H1 (cell line): ENCODE measurements at regions not wholly inside any gene's neighbourhood (a gene's known extent, or its start where the extent isn't known, plus 50 kb on each side); places are given as distances from the start of the nearest gene placed in this dataset.

ENCODE experiments used
- GTF2F1 ChIP-seq: IDR thresholded peaks from 2 replicates; pipeline ENCODE4 v1.6.1; 2012; ENCODE audit warnings: low read depth, low read length, improper control_type of control experiment, borderline replicate concordance
- JUN ChIP-seq: IDR thresholded peaks from 2 replicates; pipeline ENCODE4 v1.6.1; 2011; ENCODE audit warnings: low read depth, mild to moderate bottlenecking, improper control_type of control experiment, low read length
- JUND ChIP-seq: IDR thresholded peaks from 2 replicates; pipeline ENCODE4 v1.6.1; 2011; ENCODE audit warnings: mild to moderate bottlenecking, improper control_type of control experiment, low read length
- TF ChIP-seq, protein P1 (sequence below): IDR thresholded peaks from 2 replicates; pipeline ENCODE4 v1.6.1; 2011; ENCODE audit warnings: low read length, improper control_type of control experiment
- TF ChIP-seq, protein P2 (sequence below): IDR thresholded peaks from 2 replicates; pipeline ENCODE4 v1.6.1; 2011; ENCODE audit warnings: low read depth, mild to moderate bottlenecking, low read length; ENCODE audit not compliant: insufficient read depth
- TF ChIP-seq, protein P3 (sequence below): IDR thresholded peaks from 2 replicates; pipeline ENCODE4 v1.6.1; 2012; ENCODE audit warnings: low read length, inconsistent platforms

DNA sequence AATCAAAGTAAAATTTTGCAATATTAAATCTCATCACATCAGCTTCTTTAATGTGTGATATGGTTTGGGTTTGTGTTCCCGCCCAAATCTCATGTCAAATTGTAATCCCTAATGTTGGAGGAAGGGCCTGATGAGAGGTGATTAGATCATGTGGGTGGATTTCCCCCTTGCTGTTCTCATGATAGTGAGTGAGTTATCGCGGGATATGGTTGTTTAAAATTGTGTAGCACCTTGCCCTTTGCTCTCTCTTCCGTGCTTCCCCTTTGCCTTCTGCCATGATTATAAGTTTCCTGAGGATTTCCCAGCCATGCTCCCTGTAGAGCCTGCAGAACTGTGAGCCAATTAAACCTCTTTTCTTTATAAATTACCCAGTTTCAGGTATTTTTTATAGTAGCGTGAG lies 131.9 kb downstream of the ZNF326 start (continued):
- TF ChIP-seq, protein P1, sequence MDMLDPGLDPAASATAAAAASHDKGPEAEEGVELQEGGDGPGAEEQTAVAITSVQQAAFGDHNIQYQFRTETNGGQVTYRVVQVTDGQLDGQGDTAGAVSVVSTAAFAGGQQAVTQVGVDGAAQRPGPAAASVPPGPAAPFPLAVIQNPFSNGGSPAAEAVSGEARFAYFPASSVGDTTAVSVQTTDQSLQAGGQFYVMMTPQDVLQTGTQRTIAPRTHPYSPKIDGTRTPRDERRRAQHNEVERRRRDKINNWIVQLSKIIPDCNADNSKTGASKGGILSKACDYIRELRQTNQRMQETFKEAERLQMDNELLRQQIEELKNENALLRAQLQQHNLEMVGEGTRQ: no peak
- no peak for TF ChIP-seq GTF2F1
- TF ChIP-seq, protein P2, sequence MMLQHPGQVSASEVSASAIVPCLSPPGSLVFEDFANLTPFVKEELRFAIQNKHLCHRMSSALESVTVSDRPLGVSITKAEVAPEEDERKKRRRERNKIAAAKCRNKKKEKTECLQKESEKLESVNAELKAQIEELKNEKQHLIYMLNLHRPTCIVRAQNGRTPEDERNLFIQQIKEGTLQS: no peak
- TF ChIP-seq, protein P3, sequence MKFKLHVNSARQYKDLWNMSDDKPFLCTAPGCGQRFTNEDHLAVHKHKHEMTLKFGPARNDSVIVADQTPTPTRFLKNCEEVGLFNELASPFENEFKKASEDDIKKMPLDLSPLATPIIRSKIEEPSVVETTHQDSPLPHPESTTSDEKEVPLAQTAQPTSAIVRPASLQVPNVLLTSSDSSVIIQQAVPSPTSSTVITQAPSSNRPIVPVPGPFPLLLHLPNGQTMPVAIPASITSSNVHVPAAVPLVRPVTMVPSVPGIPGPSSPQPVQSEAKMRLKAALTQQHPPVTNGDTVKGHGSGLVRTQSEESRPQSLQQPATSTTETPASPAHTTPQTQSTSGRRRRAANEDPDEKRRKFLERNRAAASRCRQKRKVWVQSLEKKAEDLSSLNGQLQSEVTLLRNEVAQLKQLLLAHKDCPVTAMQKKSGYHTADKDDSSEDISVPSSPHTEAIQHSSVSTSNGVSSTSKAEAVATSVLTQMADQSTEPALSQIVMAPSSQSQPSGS: no peak
- no peak for TF ChIP-seq JUND
- TF ChIP-seq JUN: no peak
